Endothelial cell of umbilical vein (primary cell): ENCODE measurements at regions not wholly inside any gene's neighbourhood (a gene's known extent, or its start where the extent isn't known, plus 50 kb on each side); places are given as distances from the start of the nearest gene placed in this dataset.

Experiments
- CTCF ChIP-seq, 2 donors: IDR thresholded peaks; 1 replicate in 1 of 2; 2 replicates in 1 of 2; pipeline ENCODE4 v1.5.1; 2011; ENCODE audit warnings: low read length in 2 of 2, mild to moderate bottlenecking in 2 of 2, moderate library complexity in 2 of 2, control low read depth in 1 of 2, inconsistent platforms in 1 of 2, low read depth in 1 of 2; ENCODE audit not compliant: insufficient read depth in 1 of 2; ENCODE audit errors: extremely low read depth in 1 of 2
- EZH2 ChIP-seq: IDR thresholded peaks from 2 replicates; pipeline ENCODE4 v1.6.1; 2012; ENCODE audit warnings: borderline replicate concordance, low read depth, mild to moderate bottlenecking, moderate library complexity, low read length, inconsistent platforms; ENCODE audit not compliant: severe bottlenecking
- FOS ChIP-seq: IDR thresholded peaks from 2 replicates; pipeline ENCODE4 v1.6.1; 2011; ENCODE audit warnings: mild to moderate bottlenecking, low read length, moderate library complexity, borderline replicate concordance; ENCODE audit not compliant: insufficient read depth
- GATA2 ChIP-seq: IDR thresholded peaks from 2 replicates; pipeline ENCODE4 v1.7.0; 2011; ENCODE audit warnings: low read depth, mild to moderate bottlenecking, moderate library complexity, mixed read lengths, low read length; ENCODE audit not compliant: insufficient read length, insufficient read depth
- MAX ChIP-seq: IDR thresholded peaks from 2 replicates; pipeline ENCODE4 v1.6.1; 2011; ENCODE audit not compliant: insufficient read depth, insufficient read length
- MYC ChIP-seq: IDR thresholded peaks from one replicate; pipeline ENCODE4 v1.6.1; 2011; ENCODE audit warnings: mild to moderate bottlenecking, low read depth, low read length
- POLR2A ChIP-seq: IDR thresholded peaks from 2 replicates; pipeline ENCODE4 v1.6.1; 2012; ENCODE audit warnings: low read depth, mild to moderate bottlenecking, control low read depth, low read length
- POLR2AphosphoS5 ChIP-seq: IDR thresholded peaks from 2 replicates; pipeline ENCODE4 v1.6.1; 2012; ENCODE audit warnings: low read depth, mild to moderate bottlenecking, control low read depth, low read length, moderate library complexity; ENCODE audit not compliant: insufficient read depth

GRCh38 chr2:236827997-236828396 lies 257.7 kb upstream of the COPS8 start:
- TF ChIP-seq POLR2A: no peak
- TF ChIP-seq CTCF (IDR thresholded peaks at IDR 0.05; ENCODE audit: extremely low read depth in 1 of 2, insufficient read depth in 1 of 2, low read depth in 1 of 2, low read length in 2 of 2): no peak
- no peak for TF ChIP-seq EZH2
- TF ChIP-seq POLR2AphosphoS5: peak; percentile 32
- no peak for TF ChIP-seq MAX
- peak; percentile 18 for TF ChIP-seq FOS
- TF ChIP-seq MYC: no peak
- TF ChIP-seq GATA2: peak; percentile 51
